ENCODE measurements at regions not wholly inside any gene's neighbourhood (a gene's known extent, or its start where the extent isn't known, plus 50 kb on each side); places are given as distances from the start of the nearest gene placed in this dataset.

GRCh38 chr6:168136622-168137021 is 57.6 kb upstream of the FRMD1 start:
- peaks cover 3% of the 10 kb centered on the region for H3K27me3 ChIP-seq (ENCODE audit: control insufficient read depth, extremely low read depth, insufficient read depth, low read length)
- no peaks in the 10 kb centered on the region for H3K79me2 ChIP-seq (ENCODE audit: control insufficient read depth, insufficient read depth, low read length)
- no peak overlapping the region for H3K4me3 ChIP-seq (ENCODE audit: control insufficient read depth in 2 of 3, extremely low read depth in 1 of 3, insufficient read depth in 2 of 3, low read depth in 1 of 3, low read length in 3 of 3)
- H3K9me1 ChIP-seq (ENCODE audit: control insufficient read depth, extremely low read depth, insufficient read depth, low read length): no peaks in the 10 kb centered on the region
- dilution Hi-C loops (cut with MboI; ENCODE audit: extremely low pct_ligation_motif_present, low sequenced_read_pairs): no loop called here
- no peak overlapping the region for H3K4me2 ChIP-seq (ENCODE audit: control insufficient read depth, extremely low read depth, insufficient read depth, low read depth, low read length)
- H3K27ac ChIP-seq (ENCODE audit: control insufficient read depth, insufficient read depth, low read length): no peak overlapping the region
- H4K20me1 ChIP-seq (ENCODE audit: control insufficient read depth, extremely low read depth, insufficient read depth, low read length): no peaks in the 10 kb centered on the region
- H2AFZ ChIP-seq (ENCODE audit: control insufficient read depth, low read length): no peak overlapping the region
- no peak overlapping the region for H3K9ac ChIP-seq (ENCODE audit: control insufficient read depth, extremely low read depth, insufficient read depth, low read length)
- FAIRE-seq (no peak), DNase-seq (ENCODE audit: low read depth, low spot score) (no peak)
- H3K4me1 ChIP-seq (ENCODE audit: control insufficient read depth, extremely low read depth, insufficient read depth, low read length): no peaks in the 10 kb centered on the region
- H3K9me3 ChIP-seq (ENCODE audit: control insufficient read depth, low read depth, low read length): no peaks in the 10 kb centered on the region
- H3K36me3 ChIP-seq (ENCODE audit: control insufficient read depth in 2 of 2, extremely low read depth in 1 of 2, insufficient read depth in 2 of 2, low read length in 2 of 2): no peaks in the 10 kb centered on the region
- no peak for TF ChIP-seq EZH2 (IDR thresholded peaks at IDR 0.05; ENCODE audit: low read length)
- TF ChIP-seq, protein P1, sequence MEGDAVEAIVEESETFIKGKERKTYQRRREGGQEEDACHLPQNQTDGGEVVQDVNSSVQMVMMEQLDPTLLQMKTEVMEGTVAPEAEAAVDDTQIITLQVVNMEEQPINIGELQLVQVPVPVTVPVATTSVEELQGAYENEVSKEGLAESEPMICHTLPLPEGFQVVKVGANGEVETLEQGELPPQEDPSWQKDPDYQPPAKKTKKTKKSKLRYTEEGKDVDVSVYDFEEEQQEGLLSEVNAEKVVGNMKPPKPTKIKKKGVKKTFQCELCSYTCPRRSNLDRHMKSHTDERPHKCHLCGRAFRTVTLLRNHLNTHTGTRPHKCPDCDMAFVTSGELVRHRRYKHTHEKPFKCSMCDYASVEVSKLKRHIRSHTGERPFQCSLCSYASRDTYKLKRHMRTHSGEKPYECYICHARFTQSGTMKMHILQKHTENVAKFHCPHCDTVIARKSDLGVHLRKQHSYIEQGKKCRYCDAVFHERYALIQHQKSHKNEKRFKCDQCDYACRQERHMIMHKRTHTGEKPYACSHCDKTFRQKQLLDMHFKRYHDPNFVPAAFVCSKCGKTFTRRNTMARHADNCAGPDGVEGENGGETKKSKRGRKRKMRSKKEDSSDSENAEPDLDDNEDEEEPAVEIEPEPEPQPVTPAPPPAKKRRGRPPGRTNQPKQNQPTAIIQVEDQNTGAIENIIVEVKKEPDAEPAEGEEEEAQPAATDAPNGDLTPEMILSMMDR (optimal IDR thresholded peaks at IDR 0.05 in 1 of 3, IDR thresholded peaks at IDR 0.05 in 1 of 3, conservative IDR thresholded peaks at IDR 0.05 in 1 of 3; ENCODE audit: extremely low read depth in 1 of 3, insufficient read depth in 2 of 3, low read length in 3 of 3): no peak

GRCh38 chr6:168136001-168136400 is 57.0 kb upstream of the FRMD1 start:
- H3K9me1 ChIP-seq (ENCODE audit: control insufficient read depth, extremely low read depth, insufficient read depth, low read length): no peaks in the 10 kb centered on the region
- no peaks in the 10 kb centered on the region for H3K36me3 ChIP-seq (ENCODE audit: control insufficient read depth in 2 of 2, extremely low read depth in 1 of 2, insufficient read depth in 2 of 2, low read length in 2 of 2)
- no peak overlapping the region for H3K4me2 ChIP-seq (ENCODE audit: control insufficient read depth, extremely low read depth, insufficient read depth, low read depth, low read length)
- dilution Hi-C loops (cut with MboI; ENCODE audit: extremely low pct_ligation_motif_present, low sequenced_read_pairs): no loop called here
- H3K79me2 ChIP-seq (ENCODE audit: control insufficient read depth, insufficient read depth, low read length): no peaks in the 10 kb centered on the region
- no peak for TF ChIP-seq EZH2 (IDR thresholded peaks at IDR 0.05; ENCODE audit: low read length)
- TF ChIP-seq, protein P1 (optimal IDR thresholded peaks at IDR 0.05 in 1 of 3, IDR thresholded peaks at IDR 0.05 in 1 of 3, conservative IDR thresholded peaks at IDR 0.05 in 1 of 3; ENCODE audit: extremely low read depth in 1 of 3, insufficient read depth in 2 of 3, low read length in 3 of 3): no peak
- H3K9ac ChIP-seq (ENCODE audit: control insufficient read depth, extremely low read depth, insufficient read depth, low read length): no peak overlapping the region
- no peak overlapping the region for H3K4me3 ChIP-seq (ENCODE audit: control insufficient read depth in 2 of 3, extremely low read depth in 1 of 3, insufficient read depth in 2 of 3, low read depth in 1 of 3, low read length in 3 of 3)
- no peaks in the 10 kb centered on the region for H3K4me1 ChIP-seq (ENCODE audit: control insufficient read depth, extremely low read depth, insufficient read depth, low read length)
- no peak overlapping the region for H3K27ac ChIP-seq (ENCODE audit: control insufficient read depth, insufficient read depth, low read length)
- no peak overlapping the region for H2AFZ ChIP-seq (ENCODE audit: control insufficient read depth, low read length)
- no peaks in the 10 kb centered on the region for H3K9me3 ChIP-seq (ENCODE audit: control insufficient read depth, low read depth, low read length)
- peaks cover 8% of the 10 kb centered on the region for H3K27me3 ChIP-seq (ENCODE audit: control insufficient read depth, extremely low read depth, insufficient read depth, low read length)
- FAIRE-seq: no peak
- DNase-seq (ENCODE audit: low read depth, low spot score): no peak
- no peaks in the 10 kb centered on the region for H4K20me1 ChIP-seq (ENCODE audit: control insufficient read depth, extremely low read depth, insufficient read depth, low read length)
